ENCODE measurements at regions not wholly inside any gene's neighbourhood (a gene's known extent, or its start where the extent isn't known, plus 50 kb on each side); places are given as distances from the start of the nearest gene placed in this dataset.

- H3K4me3 ChIP-seq = no peak overlapping the region
- TF ChIP-seq, protein P1, sequence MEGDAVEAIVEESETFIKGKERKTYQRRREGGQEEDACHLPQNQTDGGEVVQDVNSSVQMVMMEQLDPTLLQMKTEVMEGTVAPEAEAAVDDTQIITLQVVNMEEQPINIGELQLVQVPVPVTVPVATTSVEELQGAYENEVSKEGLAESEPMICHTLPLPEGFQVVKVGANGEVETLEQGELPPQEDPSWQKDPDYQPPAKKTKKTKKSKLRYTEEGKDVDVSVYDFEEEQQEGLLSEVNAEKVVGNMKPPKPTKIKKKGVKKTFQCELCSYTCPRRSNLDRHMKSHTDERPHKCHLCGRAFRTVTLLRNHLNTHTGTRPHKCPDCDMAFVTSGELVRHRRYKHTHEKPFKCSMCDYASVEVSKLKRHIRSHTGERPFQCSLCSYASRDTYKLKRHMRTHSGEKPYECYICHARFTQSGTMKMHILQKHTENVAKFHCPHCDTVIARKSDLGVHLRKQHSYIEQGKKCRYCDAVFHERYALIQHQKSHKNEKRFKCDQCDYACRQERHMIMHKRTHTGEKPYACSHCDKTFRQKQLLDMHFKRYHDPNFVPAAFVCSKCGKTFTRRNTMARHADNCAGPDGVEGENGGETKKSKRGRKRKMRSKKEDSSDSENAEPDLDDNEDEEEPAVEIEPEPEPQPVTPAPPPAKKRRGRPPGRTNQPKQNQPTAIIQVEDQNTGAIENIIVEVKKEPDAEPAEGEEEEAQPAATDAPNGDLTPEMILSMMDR (IDR thresholded peaks at IDR 0.05) = no peak
- no peak for TF ChIP-seq POLR2AphosphoS5 (IDR thresholded peaks at IDR 0.05)
- TF ChIP-seq EP300 (IDR thresholded peaks at IDR 0.05) = no peak
- TF ChIP-seq POLR2A (IDR thresholded peaks at IDR 0.05) = no peak
- no peaks in the 10 kb centered on the region for H3K4me1 ChIP-seq
- 64 to 81% methylated on average over 2 to 4 of the region's 4 CpGs for WGBS, 2 donors (ENCODE audit: low coverage in 1 of 2)
- H3K36me3 ChIP-seq = no peaks in the 10 kb centered on the region
- peaks cover 33% of the 10 kb centered on the region for H3K27me3 ChIP-seq
- no peak for ATAC-seq
- peaks cover 0 to 7% (median 0%) of the 10 kb centered on the region in 3 donors for H3K9me3 ChIP-seq
- no peak overlapping the region for H3K27ac ChIP-seq
These were observed 367.9 kb downstream of the DIRAS2 start for GRCh38 chr9:90274725-90275124.

DNA sequence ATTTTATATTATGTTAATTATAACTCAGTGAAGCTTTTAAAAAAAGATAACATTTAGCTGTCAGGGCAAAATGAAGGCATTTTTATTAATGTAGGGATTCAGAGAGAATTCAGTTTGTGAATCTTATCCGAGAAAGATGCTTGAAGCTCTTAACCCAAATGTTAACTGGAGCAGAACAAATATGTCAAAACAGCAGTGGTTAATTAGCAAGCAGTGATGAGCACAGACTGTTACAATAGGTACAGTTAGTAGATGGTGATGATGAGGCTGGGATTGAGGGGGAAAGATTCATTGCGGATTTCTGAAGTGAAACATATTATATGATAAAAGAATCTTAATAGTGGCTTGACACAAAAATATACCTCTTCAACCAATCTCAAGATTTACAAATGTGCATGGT, 356.7 kb downstream of the DIRAS2 start:
- 82 to 89% methylated on average over 2 of the region's 2 CpGs for WGBS, 2 donors (ENCODE audit: low coverage in 1 of 2)
- TF ChIP-seq EP300 (IDR thresholded peaks at IDR 0.05) = no peak
- no peak for ATAC-seq
- no peaks in the 10 kb centered on the region for H3K36me3 ChIP-seq
- H3K27me3 ChIP-seq = peaks cover 6% of the 10 kb centered on the region
- no peak overlapping the region for H3K4me3 ChIP-seq
- H3K9me3 ChIP-seq = no peaks in the 10 kb centered on the region
- no peaks in the 10 kb centered on the region for H3K4me1 ChIP-seq
- H3K27ac ChIP-seq = no peak overlapping the region

GRCh38 chr9:90287567-90288274, 354.9 kb downstream of the DIRAS2 start:
- ATAC-seq = no peak

DNA sequence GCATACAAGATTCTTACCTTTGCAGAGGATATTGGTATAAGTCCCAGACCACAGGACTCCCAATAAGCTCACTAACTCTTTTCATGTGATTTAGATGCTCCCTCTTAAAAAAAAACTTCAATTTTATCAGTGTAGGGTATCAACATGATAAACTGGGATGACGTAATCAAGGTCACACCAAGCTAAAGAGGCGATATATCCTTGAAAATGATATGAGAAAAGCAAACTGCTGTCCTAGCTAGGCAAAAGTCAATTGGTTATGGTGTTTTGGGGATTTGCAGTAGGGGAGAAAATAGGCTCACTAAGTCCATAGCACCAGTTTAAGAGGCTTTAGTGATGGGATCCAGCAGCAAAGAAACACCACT, 354.4 kb downstream of the DIRAS2 start:
- Histone ChIP-seq H3K4me1 (no peaks in the 10 kb centered on the region), H3K27ac (no peak overlapping the region), H3K27me3 (peaks cover 17% of the 10 kb centered on the region), H3K9me3 (no peaks in the 10 kb centered on the region), H3K4me3 (no peak overlapping the region), H3K36me3 (no peaks in the 10 kb centered on the region)
- WGBS, 2 donors (ENCODE audit: low coverage in 1 of 2) = 100% methylated on average over 2 of the region's 2 CpGs; no CpG with 5 or more reads in 1 of the 2 donors
- TF ChIP-seq, protein P1 (IDR thresholded peaks at IDR 0.05) = no peak
- TF ChIP-seq POLR2AphosphoS5 (IDR thresholded peaks at IDR 0.05) = no peak
- TF ChIP-seq POLR2A (IDR thresholded peaks at IDR 0.05) = no peak
- no peak for TF ChIP-seq EP300 (IDR thresholded peaks at IDR 0.05)
- no peak for ATAC-seq

More at GRCh38 chr9:90287567-90288274, 354.9 kb downstream of the DIRAS2 start:
- TF ChIP-seq POLR2A (IDR thresholded peaks at IDR 0.05) (no peak), EP300 (IDR thresholded peaks at IDR 0.05) (no peak), POLR2AphosphoS5 (IDR thresholded peaks at IDR 0.05) (no peak)
- TF ChIP-seq, protein P1 (IDR thresholded peaks at IDR 0.05) = no peak
- Histone ChIP-seq H3K4me3 (no peak overlapping the region), H3K27ac (no peak overlapping the region), H3K9me3 (no peaks in the 10 kb centered on the region), H3K36me3 (no peaks in the 10 kb centered on the region), H3K4me1 (no peaks in the 10 kb centered on the region), H3K27me3 (peaks cover 14% of the 10 kb centered on the region)
- WGBS, 2 donors (ENCODE audit: low coverage in 1 of 2) = 35 to 46% methylated on average over 4 to 6 of the region's 9 CpGs

GRCh38 chr9:90290716-90291485, 351.7 kb downstream of the DIRAS2 start:
- 59 to 77% methylated on average over 5 of the region's 5 CpGs for WGBS, 2 donors (ENCODE audit: low coverage in 1 of 2)

More at GRCh38 chr9:90290716-90291485, 351.7 kb downstream of the DIRAS2 start:
- Histone ChIP-seq H3K4me1 (no peaks in the 10 kb centered on the region), H3K36me3 (no peaks in the 10 kb centered on the region), H3K9me3 (no peaks in the 10 kb centered on the region), H3K27ac (no peak overlapping the region), H3K4me3 (no peak overlapping the region), H3K27me3 (peaks cover 33% of the 10 kb centered on the region)
- TF ChIP-seq POLR2AphosphoS5 (IDR thresholded peaks at IDR 0.05) (no peak), EP300 (IDR thresholded peaks at IDR 0.05) (no peak), POLR2A (IDR thresholded peaks at IDR 0.05) (no peak)
- TF ChIP-seq, protein P1 (IDR thresholded peaks at IDR 0.05) = no peak
- no peak for ATAC-seq

Data from gastroesophageal sphincter (tissue), 4 donors.